Left ventricle myocardium superior (tissue), 1 donor: ENCODE measurements at regions not wholly inside any gene's neighbourhood (a gene's known extent, or its start where the extent isn't known, plus 50 kb on each side); places are given as distances from the start of the nearest gene placed in this dataset.
"Not testable (repeated sequence)": the region's sequence is repeated elsewhere in the genome, so short reads cannot be mapped to it uniquely, and the experiment has no call there.

Experiments used
- ATAC-seq: fragments of 200-7000 bp; cut with Tn5 transposase; one replicate; pipeline ENCODE4 v1.9.1; 2020; ENCODE audit warnings: mild to moderate bottlenecking, moderate library complexity
- DNase-seq: peaks from one replicate; pipeline ENCODE4 v3.0.0-alpha.2; 2020
- intact Hi-C: fragments of 100-400 bp; cut with micrococcal nuclease; formaldehyde crosslinking; loops from one replicate; pipeline ENCODE4 v1.11.0; 2022
- donor health status: DM: no; HTN: yes; CAD: no; lungs with severe emphysema.

DNA sequence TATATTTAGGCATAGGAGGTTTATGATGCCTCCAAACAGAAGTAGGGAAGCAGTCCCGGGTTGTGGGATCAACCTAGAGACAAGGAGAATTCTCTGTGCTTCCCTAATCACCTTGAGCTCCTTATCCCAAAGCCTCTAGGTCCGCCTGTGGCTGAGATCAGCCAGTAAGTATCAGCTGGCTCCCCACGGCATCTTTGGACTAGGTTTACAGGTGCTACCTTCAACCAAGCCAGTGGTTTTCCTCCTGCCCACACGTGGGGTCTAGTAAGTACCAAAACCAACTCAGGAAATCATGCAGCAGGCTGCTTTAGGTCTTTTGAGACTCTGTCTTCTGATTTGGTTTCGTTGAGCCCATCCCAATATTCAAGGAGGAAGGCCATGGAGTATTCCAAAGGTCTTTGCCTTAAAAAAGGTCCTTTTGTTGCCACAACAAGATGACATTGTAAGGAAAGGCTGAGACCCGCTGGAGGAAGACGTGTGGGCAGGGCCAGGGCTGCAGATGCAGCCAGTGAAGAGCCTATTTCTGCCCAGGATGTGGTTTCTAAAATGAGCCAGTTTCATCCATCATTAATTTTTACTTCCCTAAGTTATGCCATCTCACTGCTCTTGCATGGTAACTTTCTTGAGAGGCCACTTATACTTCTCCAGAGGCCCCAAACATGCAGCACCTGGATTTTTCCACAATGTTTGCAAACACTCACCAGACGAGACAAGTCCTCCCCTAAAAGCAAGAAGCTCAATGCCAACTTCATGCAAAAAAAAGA is 248.7 kb downstream of the RNF152 start:
- no peak for DNase-seq
- no peak for ATAC-seq
- intact Hi-C loops = no loop called here

- ATAC-seq (no peak), DNase-seq (no peak)
- intact Hi-C loops = no loop called here
Measured at GRCh38 chr18:61639886-61640285, 252.9 kb downstream of the RNF152 start.

DNA sequence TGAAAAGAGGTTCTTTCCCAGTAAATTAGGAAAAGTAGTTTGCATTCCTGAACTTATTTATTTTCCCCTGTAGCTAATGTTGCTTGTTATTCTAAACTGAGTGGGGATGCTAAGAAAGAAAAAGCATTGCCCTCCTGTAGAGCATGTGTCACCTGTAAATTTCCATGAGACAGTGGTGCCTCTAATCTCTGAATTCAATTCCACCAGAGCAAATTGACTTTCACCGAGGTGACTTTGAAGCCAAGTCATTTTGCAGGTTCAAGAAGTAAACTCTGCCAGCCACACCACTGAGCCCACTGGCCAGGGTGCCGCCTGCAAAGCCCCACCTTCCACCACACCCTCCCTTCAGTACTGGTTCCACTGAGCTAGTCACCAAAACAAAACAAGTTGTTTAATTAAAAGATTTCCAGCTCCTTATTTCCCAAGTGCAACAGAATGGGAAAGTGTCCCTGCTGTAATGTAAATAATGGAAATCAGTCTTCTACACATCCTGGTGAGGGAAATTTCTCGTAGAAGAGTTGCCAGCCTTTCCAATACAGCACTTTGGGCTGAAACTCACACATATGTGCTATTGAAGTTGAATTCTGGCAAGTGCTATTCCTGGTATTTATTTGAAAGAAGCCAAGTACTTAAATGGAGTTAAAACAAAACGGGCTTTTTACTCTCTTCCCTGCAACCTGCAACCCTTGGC is 254.8 kb downstream of the RNF152 start:
- DNase-seq (no peak), ATAC-seq (no peak)
- intact Hi-C loops = loop anchor here (2.0 kb wide), 1 partner anchor 263 kb away; no protein-coding TSS in a partner anchor

- intact Hi-C loops = loop anchor here (2.0 kb wide), 1 partner anchor 263 kb away; no protein-coding TSS in a partner anchor
- ATAC-seq (no peak), DNase-seq (no peak)
Measured at GRCh38 chr18:61637319-61637718, 255.5 kb downstream of the RNF152 start.

GRCh38 chr18:61635901-61636528 is 256.8 kb downstream of the RNF152 start:
- peak; percentile 51 for DNase-seq
- intact Hi-C loops = loop anchor here (2.0 kb wide), 1 partner anchor 265 kb away; no protein-coding TSS in a partner anchor
- ATAC-seq = peak; percentile 87

DNA sequence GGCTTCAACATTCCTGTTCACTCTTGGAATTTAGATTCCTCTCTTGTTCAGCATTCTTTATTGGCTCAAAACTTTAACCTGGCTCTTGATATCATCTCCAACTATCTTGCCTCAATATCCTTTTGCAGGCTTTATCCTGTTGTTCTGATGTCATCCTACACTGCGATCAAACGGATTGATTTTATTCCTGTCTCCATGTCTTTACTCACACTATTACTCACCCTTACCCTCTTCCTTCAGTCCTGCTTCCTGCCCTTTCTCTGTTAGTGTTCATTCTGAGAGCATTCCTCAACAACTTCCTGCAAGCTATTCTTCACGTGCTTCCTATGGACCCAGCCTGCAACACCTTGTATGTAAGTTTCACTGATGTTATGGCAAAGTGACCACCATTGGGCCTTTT is 264.7 kb downstream of the RNF152 start:
- intact Hi-C loops = no loop called here
- ATAC-seq (no peak), DNase-seq (no peak)

GRCh38 chr18:61624631-61625030 is 268.2 kb downstream of the RNF152 start:
- intact Hi-C loops, DNase-seq, ATAC-seq: not testable (repeated sequence)

DNA sequence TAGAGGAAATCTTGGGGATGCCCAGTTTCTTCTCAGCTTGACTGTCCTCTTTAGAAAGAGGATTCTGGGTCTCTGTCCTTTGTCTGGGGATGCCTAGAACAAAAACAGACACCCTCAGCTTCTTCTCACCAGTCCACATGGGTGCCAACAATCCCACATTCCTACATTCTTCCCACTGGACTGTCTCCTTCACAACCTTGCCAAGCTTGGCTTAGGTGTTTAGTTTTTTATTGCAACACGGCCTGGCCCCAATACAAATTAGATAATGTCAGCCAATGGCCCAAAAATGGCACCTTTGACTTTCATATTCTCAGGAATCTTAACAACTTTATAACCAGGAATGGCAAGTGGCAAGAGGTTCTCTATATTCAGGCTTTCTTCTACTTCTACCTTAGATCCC is 273.0 kb downstream of the RNF152 start:
- DNase-seq (no peak), ATAC-seq (no peak)
- intact Hi-C loops = no loop called here

DNA sequence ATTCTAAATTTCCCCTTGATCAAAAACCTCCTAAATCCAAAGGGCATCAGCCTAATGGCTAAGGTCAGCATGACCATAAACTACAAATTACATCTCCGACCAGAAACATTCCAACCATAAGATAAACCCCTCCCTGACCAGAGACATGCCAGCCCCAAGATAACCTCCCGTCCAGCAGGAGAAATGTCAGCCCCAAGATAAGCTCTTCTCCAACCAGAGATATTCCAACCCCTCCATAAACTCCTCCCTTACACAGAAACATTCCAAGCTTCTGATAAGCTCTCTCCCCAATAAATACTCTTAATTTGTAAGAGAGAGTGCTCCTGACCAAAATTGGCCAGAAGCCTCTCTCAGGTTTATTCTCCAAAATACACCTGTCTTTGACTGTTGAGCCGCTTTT is 274.0 kb downstream of the RNF152 start:
- intact Hi-C loops = no loop called here
- no peak for ATAC-seq

DNA sequence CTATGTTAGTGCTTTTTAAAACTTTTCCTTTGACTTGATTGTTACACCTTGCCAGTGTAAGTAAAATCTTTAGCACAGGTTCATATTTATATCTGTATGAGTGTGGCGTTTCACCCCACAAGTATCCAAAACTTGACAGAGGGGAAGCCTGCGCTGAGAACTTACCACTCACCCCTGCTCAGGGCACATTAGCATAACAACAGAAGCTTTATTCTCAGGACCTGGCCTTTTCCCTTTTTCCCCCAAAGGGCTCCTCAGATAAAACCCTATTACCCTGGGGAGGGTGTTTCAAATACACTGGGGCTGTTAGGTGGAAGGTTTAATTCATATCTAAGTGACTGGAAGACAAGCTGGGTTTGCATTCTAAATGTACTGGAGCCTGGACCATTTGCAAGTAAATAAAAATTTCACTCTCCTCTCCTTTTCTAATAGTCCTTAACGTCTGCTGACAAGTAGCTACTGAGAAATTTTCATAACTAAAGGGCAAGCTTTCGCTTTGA is 276.6 kb downstream of the RNF152 start:
- intact Hi-C loops = no loop called here
- ATAC-seq = no peak

More for the DNA sequence above, 274.0 kb downstream of the RNF152 start:
- no peak for DNase-seq

GRCh38 chr18:61612517-61612916 is 279.3 kb downstream of the CDH20 start:
- ATAC-seq = no peak
- intact Hi-C loops = no loop called here
- no peak for DNase-seq

More for the DNA sequence above, 276.6 kb downstream of the RNF152 start:
- DNase-seq = no peak

DNA sequence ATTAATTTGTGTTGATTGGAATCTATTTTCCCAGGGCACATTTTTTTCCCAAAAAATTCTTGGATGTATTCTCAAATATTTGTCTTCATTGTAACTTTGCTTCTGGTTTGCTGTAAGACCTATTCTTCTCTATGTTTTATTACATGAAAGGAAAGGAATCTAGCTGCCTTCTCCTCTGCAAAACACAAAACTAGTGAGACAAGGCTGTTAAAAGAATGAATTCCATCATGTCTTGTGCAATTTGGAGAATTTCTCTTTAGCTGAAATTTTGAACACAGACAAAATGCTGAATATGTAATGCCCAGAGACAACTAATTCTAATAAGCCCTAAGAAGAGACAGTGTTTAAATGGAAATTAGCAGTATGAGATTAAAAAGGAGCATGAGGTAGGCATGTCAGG is 275.9 kb downstream of the CDH20 start:
- no peak for DNase-seq
- intact Hi-C loops = no loop called here
- no peak for ATAC-seq

DNA sequence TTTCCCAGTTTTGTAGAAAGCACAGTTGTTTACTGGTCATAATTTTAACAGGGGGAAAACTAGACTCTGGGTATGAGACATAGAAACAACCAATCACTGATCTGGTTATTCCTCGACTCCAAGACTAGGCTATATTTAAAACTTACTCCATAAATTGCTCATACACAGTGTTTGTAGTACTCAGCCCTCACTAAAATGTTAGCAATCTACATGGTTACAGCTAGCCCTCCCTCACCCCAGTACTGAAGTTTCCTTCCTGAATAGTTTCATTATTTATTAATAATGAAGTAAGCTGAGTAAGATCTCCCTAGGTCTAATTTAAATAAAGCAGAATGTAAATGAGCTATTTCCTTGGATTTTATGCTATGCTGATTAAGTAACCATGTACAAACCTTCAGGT is 275.1 kb downstream of the CDH20 start:
- intact Hi-C loops = no loop called here
- DNase-seq = no peak
- no peak for ATAC-seq

DNA sequence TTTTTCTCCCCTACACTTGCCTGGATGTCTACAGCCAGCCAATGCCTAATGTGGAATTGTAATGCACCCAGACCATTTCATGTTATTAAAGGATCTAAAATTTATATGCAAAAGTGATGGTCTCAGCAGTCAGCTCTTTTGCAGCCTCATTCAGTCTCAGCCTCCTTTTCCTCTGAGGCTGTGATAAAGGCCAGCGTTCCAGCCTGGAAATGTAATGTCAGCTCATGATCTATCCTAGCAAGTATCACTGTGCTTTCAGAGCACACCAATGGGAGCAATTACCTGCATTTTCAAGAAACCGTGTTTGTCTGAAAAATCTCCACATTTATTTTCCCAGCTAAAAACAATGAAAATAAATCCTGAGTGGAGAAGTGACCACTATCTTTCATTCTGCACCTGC is 274.6 kb downstream of the CDH20 start:
- no peak for DNase-seq
- intact Hi-C loops = no loop called here
- ATAC-seq = no peak

- DNase-seq (peak; percentile 76), ATAC-seq (peak; percentile 94)
- intact Hi-C loops = no loop called here
Measured at GRCh38 chr18:61606759-61607158, 273.5 kb downstream of the CDH20 start.

- ATAC-seq (peak; percentile 80), DNase-seq (peak; percentile 52)
- intact Hi-C loops = no loop called here
Measured at GRCh38 chr18:61606068-61606660, 272.9 kb downstream of the CDH20 start.

- no peak for ATAC-seq
- no peak for DNase-seq
- intact Hi-C loops = no loop called here
Measured at GRCh38 chr18:61605376-61606067, 272.3 kb downstream of the CDH20 start.
